Mesendoderm (in vitro differentiated cells): ENCODE measurements at regions not wholly inside any gene's neighbourhood (a gene's known extent, or its start where the extent isn't known, plus 50 kb on each side); places are given as distances from the start of the nearest gene placed in this dataset.
A peak's percentile ranks its signal among the peaks of the same experiment; 100 is the strongest.

Experiments
- DNase-seq: peaks from one replicate; pipeline ENCODE4 v3.0.0; 2013
- H2AK5ac ChIP-seq: 2 replicates; pipeline ENCODE4 v1.6.1; 2013; ENCODE audit warnings: low read length, inconsistent platforms
- H2BK120ac ChIP-seq: 2 replicates; pipeline ENCODE4 v1.6.1; 2013; ENCODE audit warnings: low read depth, mild to moderate bottlenecking, low read length, moderate library complexity, mixed read lengths
- H2BK15ac ChIP-seq: replicated peaks from 2 replicates; pipeline ENCODE4 v1.6.1; 2013; ENCODE audit warnings: low read depth, mild to moderate bottlenecking, moderate library complexity
- H2BK5ac ChIP-seq: 2 replicates; pipeline ENCODE4 v1.6.1; 2013; ENCODE audit warnings: low read length, inconsistent platforms
- H3K18ac ChIP-seq: 2 replicates; pipeline ENCODE4 v1.6.1; 2013; ENCODE audit warnings: mild to moderate bottlenecking, low read length, mixed read lengths
- H3K23ac ChIP-seq: one replicate; pipeline ENCODE4 v1.6.1; 2013; ENCODE audit warnings: low read length
- H3K27ac ChIP-seq: 2 replicates; pipeline ENCODE4 v1.5.1; 2013; ENCODE audit warnings: low read depth, mild to moderate bottlenecking, inconsistent platforms, low read length, moderate library complexity
- H3K27me3 ChIP-seq: 2 replicates; pipeline ENCODE4 v1.6.1; 2013; ENCODE audit warnings: low read length, control low read depth, mild to moderate bottlenecking, inconsistent platforms; ENCODE audit not compliant: insufficient read depth, poor library complexity
- H3K36me3 ChIP-seq: 2 replicates; pipeline ENCODE4 v1.6.1; 2013; ENCODE audit warnings: low read length, inconsistent platforms; ENCODE audit not compliant: control insufficient read depth, insufficient read depth
- H3K4ac ChIP-seq: one replicate; pipeline ENCODE4 v1.6.1; 2013; ENCODE audit warnings: low read depth, mild to moderate bottlenecking, low read length, moderate library complexity
- H3K4me1 ChIP-seq: 2 replicates; pipeline ENCODE4 v1.6.1; 2013; ENCODE audit warnings: low read depth, low read length, inconsistent platforms; ENCODE audit not compliant: control insufficient read depth
- H3K4me2 ChIP-seq: 2 replicates; pipeline ENCODE4 v1.6.1; 2013; ENCODE audit warnings: low read length
- H3K4me3 ChIP-seq: 2 replicates; pipeline ENCODE4 v1.5.1; 2013; ENCODE audit warnings: mild to moderate bottlenecking, low read length
- H3K56ac ChIP-seq: one replicate; pipeline ENCODE4 v1.6.1; 2013; ENCODE audit warnings: low read length
- H3K79me1 ChIP-seq: 2 replicates; pipeline ENCODE4 v1.6.1; 2013; ENCODE audit warnings: low read length, inconsistent platforms
- H3K79me2 ChIP-seq: 2 replicates; pipeline ENCODE4 v1.6.1; 2013; ENCODE audit warnings: mild to moderate bottlenecking, low read length; ENCODE audit not compliant: control insufficient read depth, insufficient read depth
- H3K9ac ChIP-seq: 2 replicates; pipeline ENCODE4 v1.6.1; 2013; ENCODE audit warnings: low read length, inconsistent platforms
- H4K5ac ChIP-seq: one replicate; pipeline ENCODE4 v1.6.1; 2013; ENCODE audit warnings: low read length
- H4K8ac ChIP-seq: one replicate; pipeline ENCODE4 v1.6.1; 2013; ENCODE audit warnings: low read depth, mild to moderate bottlenecking, control low read depth, low read length, moderate library complexity
- WGBS: extraction: QIAGEN DNeasy Blood & Tissue Kit; methylation state at CpG from one replicate; pipeline ENCODE4 v1.1.7; 2013; ENCODE audit warnings: low lambda C conversion rate, missing lambda C conversion rate; ENCODE audit not compliant: insufficient coverage; ENCODE audit errors: extremely low coverage; 5-methylcytosine and 5-hydroxymethylcytosine counted together

DNA sequence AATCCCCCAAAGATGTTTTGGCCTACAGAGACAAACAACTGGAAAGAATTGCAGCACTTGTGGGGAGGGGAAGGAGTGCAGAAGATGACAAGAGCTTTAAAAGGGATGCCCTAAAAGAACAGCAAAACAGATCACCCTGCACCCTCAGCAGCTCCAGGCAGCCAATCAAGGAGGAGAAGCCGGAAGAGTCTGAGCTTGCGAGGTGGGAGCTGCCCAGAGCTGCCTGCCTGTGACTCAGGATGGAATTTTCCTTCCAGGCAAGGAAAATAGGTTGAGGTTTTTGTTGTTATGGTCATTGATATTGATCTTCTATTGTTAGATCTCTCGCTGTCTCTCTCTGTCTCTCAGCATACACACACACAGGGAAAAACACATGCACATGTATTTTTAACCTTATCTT lies 70.3 kb upstream of the MAP1B start:
- H3K36me3 ChIP-seq: no peaks in the 10 kb centered on the region
- H3K9ac ChIP-seq: no peak overlapping the region
- WGBS: no CpG with 5 or more reads among the region's 3 CpGs
- H3K18ac ChIP-seq: peak overlapping the region; percentile 61
- H3K79me2 ChIP-seq: no peaks in the 10 kb centered on the region
- H3K56ac ChIP-seq: no peak overlapping the region
- no peak overlapping the region for H3K23ac ChIP-seq
- H2BK120ac ChIP-seq: no peak overlapping the region
- peak; percentile 81 for DNase-seq
- no peak overlapping the region for H4K8ac ChIP-seq
- H3K27me3 ChIP-seq: no peaks in the 10 kb centered on the region
- H3K4ac ChIP-seq: no peak overlapping the region
- no peaks in the 10 kb centered on the region for H3K4me1 ChIP-seq
- no peak overlapping the region for H2BK15ac ChIP-seq
- H4K5ac ChIP-seq: no peak overlapping the region
- no peak overlapping the region for H3K4me2 ChIP-seq
- H3K79me1 ChIP-seq: no peaks in the 10 kb centered on the region
- no peak overlapping the region for H2AK5ac ChIP-seq
- peak overlapping the region; percentile 70 for H3K27ac ChIP-seq
- H3K4me3 ChIP-seq: no peak overlapping the region
- no peak overlapping the region for H2BK5ac ChIP-seq

DNA sequence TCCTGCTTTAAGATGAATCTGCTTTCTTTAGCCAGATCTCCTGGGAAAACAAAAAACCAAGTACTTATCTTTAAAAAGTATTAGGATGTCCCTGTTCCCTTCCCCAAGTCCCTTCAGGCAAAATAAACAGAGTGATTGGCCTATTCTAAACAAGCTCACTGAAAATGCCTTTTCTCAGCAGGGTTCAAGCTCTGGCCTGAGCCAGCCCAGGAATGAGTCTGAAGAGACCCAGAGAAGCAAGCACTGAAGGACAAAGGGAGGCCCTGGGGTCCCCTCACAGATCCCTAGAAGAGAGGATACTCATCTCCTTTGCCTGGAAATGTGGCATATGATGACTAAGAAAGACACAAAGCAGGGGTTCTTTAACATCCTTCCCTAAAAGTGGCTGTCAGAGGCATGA lies 66.8 kb upstream of the MAP1B start:
- H2BK120ac ChIP-seq: no peak overlapping the region
- H2BK15ac ChIP-seq: no peak overlapping the region
- H2BK5ac ChIP-seq: no peak overlapping the region
- H3K27me3 ChIP-seq: no peaks in the 10 kb centered on the region
- peak overlapping the region; percentile 7 for H3K56ac ChIP-seq
- H2AK5ac ChIP-seq: no peak overlapping the region
- H3K79me1 ChIP-seq: no peaks in the 10 kb centered on the region
- no peaks in the 10 kb centered on the region for H3K79me2 ChIP-seq
- no peaks in the 10 kb centered on the region for H3K4me1 ChIP-seq
- H3K18ac ChIP-seq: no peak overlapping the region
- DNase-seq: peak; percentile 79
- H3K4ac ChIP-seq: no peak overlapping the region
- H3K27ac ChIP-seq: peak overlapping the region; percentile 72
- no peak overlapping the region for H4K5ac ChIP-seq
- no peak overlapping the region for H3K4me2 ChIP-seq
- no peak overlapping the region for H4K8ac ChIP-seq
- H3K23ac ChIP-seq: no peak overlapping the region
- H3K4me3 ChIP-seq: no peak overlapping the region
- no peak overlapping the region for H3K9ac ChIP-seq
- H3K36me3 ChIP-seq: no peaks in the 10 kb centered on the region

DNA sequence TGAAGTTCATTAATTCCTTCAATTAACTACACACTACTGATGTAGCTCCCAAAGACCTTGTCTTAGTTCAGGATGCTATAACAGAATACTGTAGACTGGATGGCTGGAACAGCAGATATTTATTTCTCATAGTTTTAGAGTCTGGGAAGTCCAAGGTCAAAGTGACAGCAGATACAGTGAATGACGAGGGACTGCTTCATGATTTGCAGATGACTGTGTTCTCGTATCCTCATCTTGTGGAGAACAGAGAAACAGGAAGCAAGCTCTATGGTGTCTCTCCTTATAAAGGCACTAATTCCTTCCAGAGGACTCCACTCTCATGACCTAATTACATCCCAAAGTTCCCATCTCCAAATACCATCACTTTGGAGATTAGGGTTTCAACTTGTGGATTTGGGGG lies 65.6 kb upstream of the MAP1B start:
- H2AK5ac ChIP-seq: no peak overlapping the region
- H2BK5ac ChIP-seq: no peak overlapping the region
- H3K79me2 ChIP-seq: no peaks in the 10 kb centered on the region
- no peak overlapping the region for H3K27ac ChIP-seq
- no peaks in the 10 kb centered on the region for H3K27me3 ChIP-seq
- no peak overlapping the region for H3K4ac ChIP-seq
- no peak overlapping the region for H3K23ac ChIP-seq
- no peak overlapping the region for H3K9ac ChIP-seq
- H3K18ac ChIP-seq: no peak overlapping the region
- H3K4me3 ChIP-seq: no peak overlapping the region
- no peak overlapping the region for H2BK120ac ChIP-seq
- peak overlapping the region; percentile 34 for H3K56ac ChIP-seq
- no CpG with 5 or more reads among the region's 2 CpGs for WGBS
- no peak overlapping the region for H2BK15ac ChIP-seq
- no peak overlapping the region for H4K8ac ChIP-seq
- H3K36me3 ChIP-seq: no peaks in the 10 kb centered on the region
- no peaks in the 10 kb centered on the region for H3K4me1 ChIP-seq
- H4K5ac ChIP-seq: no peak overlapping the region
- H3K4me2 ChIP-seq: no peak overlapping the region
- H3K79me1 ChIP-seq: no peaks in the 10 kb centered on the region
- no peak for DNase-seq

DNA sequence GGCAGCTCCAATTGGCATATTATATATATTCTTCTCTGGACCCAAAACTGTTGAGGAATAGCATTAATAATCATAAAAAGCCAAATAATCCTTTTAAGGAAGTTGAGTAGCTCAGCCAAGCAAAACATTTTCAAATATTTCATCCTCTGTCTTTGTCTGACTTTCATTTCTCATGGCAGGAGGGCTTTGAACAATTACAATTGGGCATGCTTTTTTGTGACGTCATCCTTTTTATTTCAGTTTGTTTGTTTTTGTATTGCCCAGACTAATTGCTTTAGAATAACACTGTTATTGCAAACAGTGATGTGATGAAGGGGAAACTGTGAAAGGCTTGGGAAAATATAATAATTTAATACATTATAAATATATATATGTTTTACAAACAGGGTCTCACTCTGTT lies 65.2 kb upstream of the MAP1B start:
- Histone ChIP-seq H3K27ac (no peak overlapping the region), H2BK120ac (no peak overlapping the region), H3K4me3 (no peak overlapping the region), H3K36me3 (no peaks in the 10 kb centered on the region), H3K18ac (no peak overlapping the region), H3K79me1 (no peaks in the 10 kb centered on the region), H3K23ac (no peak overlapping the region), H3K4ac (no peak overlapping the region), H2BK15ac (no peak overlapping the region), H3K56ac (no peak overlapping the region), H3K27me3 (no peaks in the 10 kb centered on the region), H4K5ac (no peak overlapping the region), H2BK5ac (no peak overlapping the region), H2AK5ac (no peak overlapping the region), H3K79me2 (no peaks in the 10 kb centered on the region), H3K4me2 (no peak overlapping the region), H3K4me1 (no peaks in the 10 kb centered on the region), H4K8ac (no peak overlapping the region), H3K9ac (no peak overlapping the region)
- no CpG with 5 or more reads among the region's 1 CpG for WGBS
- no peak for DNase-seq

DNA sequence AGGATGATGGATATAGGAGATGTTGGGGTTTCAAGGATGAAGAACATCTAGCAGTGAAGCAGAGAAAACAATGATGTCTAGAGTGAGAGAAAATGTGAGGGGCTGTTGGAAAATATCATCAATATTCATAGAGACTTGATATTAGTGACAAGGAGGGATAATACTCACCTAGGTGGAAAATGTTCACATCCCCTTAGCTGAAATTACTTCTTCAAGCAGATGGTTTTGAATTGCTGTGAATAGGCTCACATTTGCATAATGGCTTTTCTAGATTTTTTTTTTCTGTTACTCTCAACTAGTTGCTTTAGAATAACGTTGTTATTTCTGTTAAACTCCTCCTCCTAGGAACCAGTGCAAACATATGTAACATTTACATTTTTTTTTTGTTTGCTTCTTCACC lies 61.6 kb upstream of the MAP1B start:
- H2BK5ac ChIP-seq: no peak overlapping the region
- H3K4me2 ChIP-seq: no peak overlapping the region
- H3K4me3 ChIP-seq: no peak overlapping the region
- H3K79me2 ChIP-seq: no peaks in the 10 kb centered on the region
- no peak for DNase-seq
- H3K27ac ChIP-seq: no peak overlapping the region
- no peak overlapping the region for H3K9ac ChIP-seq
- no peaks in the 10 kb centered on the region for H3K36me3 ChIP-seq
- H3K27me3 ChIP-seq: no peaks in the 10 kb centered on the region
- H3K56ac ChIP-seq: no peak overlapping the region
- H3K4ac ChIP-seq: no peak overlapping the region
- H4K5ac ChIP-seq: no peak overlapping the region
- no peak overlapping the region for H2AK5ac ChIP-seq
- no peaks in the 10 kb centered on the region for H3K79me1 ChIP-seq
- no peak overlapping the region for H3K23ac ChIP-seq
- H2BK15ac ChIP-seq: no peak overlapping the region
- no peak overlapping the region for H3K18ac ChIP-seq
- WGBS: no CpG with 5 or more reads among the region's 1 CpG
- H2BK120ac ChIP-seq: no peak overlapping the region
- no peak overlapping the region for H4K8ac ChIP-seq
- H3K4me1 ChIP-seq: no peaks in the 10 kb centered on the region

DNA sequence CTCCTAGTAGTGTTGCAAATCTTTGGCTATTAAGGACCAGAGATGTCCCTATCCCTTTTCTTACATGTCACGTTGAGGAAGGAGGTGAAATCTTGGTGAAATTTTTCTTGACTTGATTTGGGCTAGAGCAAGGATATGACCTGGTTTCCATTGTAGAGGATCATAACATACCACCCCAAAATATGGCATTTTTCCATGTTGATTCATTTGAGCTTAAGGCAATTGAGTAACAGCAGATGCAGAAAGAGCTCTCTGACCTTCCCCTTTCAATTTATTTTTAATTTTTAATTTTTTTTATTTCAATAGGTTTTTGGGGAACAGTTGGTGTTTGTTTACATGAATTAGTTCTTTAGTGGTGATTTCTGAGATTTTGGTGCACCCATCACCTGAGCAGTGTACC lies 61.2 kb upstream of the MAP1B start:
- Histone ChIP-seq H3K27ac (no peak overlapping the region), H3K27me3 (no peaks in the 10 kb centered on the region), H3K79me1 (no peaks in the 10 kb centered on the region), H3K9ac (no peak overlapping the region), H2AK5ac (no peak overlapping the region), H3K4me3 (no peak overlapping the region), H3K4me1 (no peaks in the 10 kb centered on the region), H3K18ac (no peak overlapping the region), H4K8ac (no peak overlapping the region), H4K5ac (no peak overlapping the region), H3K56ac (no peak overlapping the region), H3K79me2 (no peaks in the 10 kb centered on the region), H3K4me2 (no peak overlapping the region), H3K36me3 (no peaks in the 10 kb centered on the region), H3K4ac (no peak overlapping the region), H2BK15ac (no peak overlapping the region), H2BK5ac (no peak overlapping the region), H3K23ac (no peak overlapping the region), H2BK120ac (no peak overlapping the region)
- WGBS: no CpG with 5 or more reads among the region's 1 CpG
- DNase-seq: no peak
